ENCODE measurements at regions not wholly inside any gene's neighbourhood (a gene's known extent, or its start where the extent isn't known, plus 50 kb on each side); places are given as distances from the start of the nearest gene placed in this dataset.

DNA sequence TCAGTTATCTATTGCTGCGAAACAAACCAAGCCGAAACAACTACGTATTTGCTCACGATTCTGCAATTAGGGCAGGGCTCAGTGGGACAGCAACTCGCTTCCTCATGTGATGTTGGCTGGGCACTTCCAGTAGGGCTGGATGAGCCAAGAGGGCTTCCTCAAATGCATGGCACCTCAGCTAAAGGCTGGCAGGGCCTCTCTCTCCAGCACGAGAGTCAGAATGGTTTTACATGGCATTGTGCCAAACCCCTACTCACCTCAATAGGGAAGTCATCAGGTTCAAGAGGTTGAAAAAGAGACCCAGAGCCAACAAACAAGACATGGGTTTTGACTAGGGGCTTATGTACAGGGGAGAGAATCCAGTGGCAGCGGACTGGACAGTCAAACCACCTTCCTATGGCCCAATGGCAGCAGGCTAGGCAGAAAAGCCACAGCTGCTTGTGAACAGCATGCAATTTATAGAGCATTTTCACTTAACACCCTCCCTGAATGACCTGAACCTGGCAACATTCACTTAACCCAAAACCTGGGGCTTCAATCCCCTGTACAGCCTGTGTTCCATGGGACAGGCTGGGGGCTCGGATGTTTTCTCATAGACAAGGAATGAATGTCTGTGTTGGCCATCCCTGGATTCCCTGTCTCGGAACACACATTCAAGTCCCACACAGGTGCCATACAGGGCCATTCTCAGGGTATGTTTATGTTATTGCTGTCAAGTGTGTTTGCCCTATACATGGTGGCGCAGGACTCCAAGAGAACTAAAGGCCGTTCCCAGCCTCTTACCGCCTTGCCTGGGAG, 154.2 kb upstream of the NAV2 start:
- DNase-seq = no peak

DNA sequence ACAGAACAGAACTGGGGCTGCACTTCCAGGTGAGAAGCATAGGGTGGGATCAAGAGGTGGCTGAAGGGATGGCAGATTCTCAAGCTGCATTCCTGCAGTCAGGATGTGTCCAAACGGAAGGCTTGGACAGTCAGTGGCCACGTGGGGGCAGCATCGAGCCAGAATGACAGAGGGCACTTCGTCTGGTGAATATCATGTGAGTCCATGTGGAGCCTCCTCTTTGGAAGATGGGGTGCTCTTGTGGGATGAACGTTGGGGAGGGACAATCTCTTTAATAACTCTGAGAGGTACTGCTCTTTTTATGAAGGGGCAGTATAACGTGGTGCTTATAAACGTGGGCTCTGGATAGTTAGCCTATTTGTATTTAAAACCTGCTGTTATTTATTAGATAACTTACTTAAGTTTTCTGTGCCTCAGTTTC, 154.9 kb upstream of the NAV2 start:
- DNase-seq = peak; percentile 38 to 59 (median 41)

DNA sequence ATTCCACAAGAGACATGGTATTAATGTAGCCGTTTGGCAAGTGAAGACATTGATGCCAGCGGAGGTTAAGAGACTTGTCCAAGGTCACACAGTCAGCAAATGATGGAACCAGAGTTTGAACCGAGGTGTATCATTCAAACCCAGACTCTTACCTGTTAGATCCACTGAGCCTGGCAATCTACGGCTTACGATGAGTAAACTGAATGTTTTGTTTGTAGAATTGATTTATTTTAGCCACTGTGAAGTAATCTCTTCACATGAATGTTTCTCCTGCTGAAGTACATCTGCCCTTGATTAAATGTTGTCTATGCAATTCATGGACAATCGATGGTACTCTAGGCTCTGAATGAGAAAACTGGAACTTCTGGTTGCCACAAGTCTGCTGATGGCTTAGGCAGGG, 155.5 kb upstream of the NAV2 start:
- DNase-seq = no peak

DNA sequence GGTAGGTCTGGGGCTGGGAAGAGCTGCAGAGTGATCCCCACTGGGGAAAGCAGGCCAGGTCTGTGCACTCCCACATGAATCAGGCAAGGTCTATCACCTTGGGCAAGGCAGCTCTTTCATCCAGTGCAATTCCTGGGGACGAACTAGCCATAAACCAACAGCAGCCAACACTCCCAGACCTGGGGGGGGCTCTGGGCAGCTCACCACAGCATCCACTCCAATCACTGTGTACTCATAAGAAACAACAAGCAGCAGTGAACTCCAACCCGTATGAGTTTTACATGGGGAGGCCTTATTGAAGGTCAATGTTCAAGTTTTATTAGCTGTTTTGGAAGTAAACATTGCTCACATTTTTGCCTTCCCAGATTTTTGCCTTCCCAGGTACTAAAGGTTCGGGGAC, 157.4 kb upstream of the NAV2 start:
- DNase-seq = no peak

DNA sequence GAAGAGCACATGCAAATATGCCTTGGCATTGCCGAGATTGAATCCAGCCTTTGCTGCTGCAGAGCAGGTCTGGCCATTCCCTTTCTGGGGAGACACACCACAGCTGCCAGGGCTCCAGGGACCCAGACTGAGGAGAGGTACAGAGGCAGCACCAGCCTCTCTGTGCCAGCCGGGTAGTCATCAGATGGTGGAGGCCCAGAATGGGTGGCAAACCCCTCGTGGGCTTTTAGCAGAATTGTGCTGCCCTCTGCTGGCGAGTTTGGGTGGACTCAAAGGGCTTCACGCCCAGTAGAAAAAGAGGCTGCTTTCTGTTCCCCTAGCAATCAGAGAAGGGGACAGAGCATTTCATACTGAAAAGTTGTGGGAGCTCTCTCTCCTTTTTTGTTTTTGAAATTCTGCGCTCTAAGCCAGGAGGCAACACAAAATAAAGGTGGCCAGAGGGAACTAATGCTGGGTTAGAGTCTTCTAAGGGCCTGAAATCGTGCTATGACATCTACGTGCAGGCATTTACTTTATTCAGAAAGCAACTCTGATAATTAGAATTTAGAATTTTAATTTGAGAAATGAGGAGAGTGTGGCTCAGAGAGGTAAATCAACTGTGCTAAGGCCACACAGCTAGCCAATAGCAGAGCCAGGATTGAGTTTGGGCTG, 158.8 kb upstream of the NAV2 start:
- DNase-seq = peak; percentile 37 to 58 (median 38)

DNA sequence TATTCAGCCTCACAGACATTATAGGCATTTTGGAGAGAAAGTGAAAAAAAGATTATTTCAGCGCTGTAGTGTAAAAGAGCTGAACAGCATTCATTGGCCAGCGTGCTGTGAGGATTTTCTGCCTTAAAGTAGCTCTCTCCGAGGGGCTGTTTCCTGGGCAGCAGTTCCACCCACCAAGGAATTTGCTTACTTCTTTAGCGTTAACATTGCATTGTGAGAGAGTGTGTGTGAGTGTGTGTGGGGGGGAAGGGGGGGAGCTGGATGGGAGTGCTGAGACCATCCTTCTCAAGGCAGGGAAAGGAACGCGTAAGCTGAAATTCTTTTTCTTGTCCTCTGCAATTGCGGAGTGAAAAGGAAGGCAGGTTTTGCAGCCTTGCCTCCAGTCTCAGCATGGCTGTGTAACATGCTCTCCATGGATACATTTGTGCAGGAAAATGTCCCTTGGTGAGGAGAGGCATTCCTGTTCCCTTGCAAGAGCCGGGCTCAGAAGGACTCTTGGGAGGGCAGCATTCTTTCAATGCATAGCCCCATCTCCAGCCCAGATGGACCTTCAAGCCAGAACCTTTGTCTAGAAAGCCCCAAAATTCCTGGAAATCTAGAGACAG, 159.9 kb upstream of the NAV2 start:
- DNase-seq = no peak

DNA sequence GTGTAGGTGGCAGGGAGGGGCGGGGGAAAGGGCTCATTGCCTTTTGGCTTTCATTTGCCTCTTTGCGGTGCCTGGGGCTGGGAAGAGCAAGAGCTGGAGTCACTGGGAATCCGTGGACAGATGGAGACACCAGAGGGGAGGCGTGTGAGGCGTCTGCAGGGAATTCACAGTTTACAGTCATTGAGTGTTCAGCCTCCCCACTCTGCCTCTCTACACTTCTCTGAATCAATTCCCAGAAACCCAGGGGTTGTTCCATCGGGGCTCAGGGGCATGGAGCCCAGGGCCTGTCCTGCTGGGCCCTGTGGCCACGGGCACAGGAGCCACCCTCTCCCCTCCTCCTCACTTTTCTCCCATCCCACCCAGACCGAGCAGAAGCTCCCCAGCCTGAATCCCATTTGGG, 160.5 kb upstream of the NAV2 start:
- DNase-seq = no peak

DNA sequence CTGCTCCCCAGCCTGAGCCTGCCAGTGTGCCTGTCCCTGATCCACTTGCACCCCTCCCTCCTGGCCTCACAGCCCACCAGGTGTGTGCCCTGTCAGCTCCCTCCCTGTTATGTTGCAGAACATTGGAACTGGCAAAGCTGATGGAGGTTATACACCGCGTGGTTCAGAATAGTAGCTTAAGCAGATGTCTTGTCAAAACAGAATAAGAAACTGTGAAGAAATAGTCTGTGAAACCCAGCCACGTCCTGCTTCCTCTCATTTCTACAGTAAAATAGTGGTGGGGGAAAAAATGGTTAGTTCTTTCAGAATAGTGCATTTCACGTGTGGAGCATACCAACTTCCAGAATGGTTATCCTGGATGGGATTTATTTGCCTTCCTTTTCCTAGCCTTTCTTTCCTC, 161.2 kb upstream of the NAV2 start:
- no peak for DNase-seq

DNA sequence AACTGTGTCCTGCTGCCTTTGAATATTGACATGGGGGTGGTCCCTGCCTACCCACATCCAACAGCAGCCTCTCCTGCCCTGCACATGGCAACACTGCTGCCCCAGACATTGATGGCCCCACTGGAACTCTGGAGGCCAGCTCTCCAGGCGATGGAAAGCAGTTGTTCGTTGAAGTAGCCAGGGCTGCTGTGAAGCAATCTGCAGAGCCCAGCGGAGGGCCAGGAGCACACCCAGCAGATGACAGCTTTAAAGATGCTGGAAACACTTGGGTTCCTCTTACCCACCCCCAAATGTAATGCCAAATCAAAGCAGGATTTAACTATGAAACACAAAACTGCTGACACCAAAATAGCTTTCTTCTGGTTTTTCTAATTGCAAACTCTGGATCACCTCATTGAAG, 165.6 kb upstream of the NAV2 start:
- DNase-seq = no peak

DNA sequence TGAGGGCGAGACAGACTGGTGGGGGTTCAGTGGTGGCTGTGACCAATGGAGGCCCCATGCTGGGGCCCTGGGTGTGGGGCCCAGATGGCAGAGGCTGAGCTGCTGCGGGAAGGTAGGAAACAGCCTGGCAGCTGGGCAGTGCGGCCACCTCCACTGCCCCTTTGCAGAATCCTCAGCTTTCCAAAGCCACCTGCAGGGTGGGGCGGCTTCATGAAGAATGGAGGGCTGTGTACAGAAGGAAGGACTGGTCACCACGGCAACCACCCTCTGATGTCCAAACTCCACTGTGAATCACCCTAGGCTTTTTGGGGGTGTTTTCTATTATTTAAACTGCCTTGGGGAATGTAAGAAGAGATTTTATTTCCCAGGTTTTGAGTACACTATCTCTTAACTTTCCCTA, 166.3 kb upstream of the NAV2 start:
- DNase-seq = no peak

DNA sequence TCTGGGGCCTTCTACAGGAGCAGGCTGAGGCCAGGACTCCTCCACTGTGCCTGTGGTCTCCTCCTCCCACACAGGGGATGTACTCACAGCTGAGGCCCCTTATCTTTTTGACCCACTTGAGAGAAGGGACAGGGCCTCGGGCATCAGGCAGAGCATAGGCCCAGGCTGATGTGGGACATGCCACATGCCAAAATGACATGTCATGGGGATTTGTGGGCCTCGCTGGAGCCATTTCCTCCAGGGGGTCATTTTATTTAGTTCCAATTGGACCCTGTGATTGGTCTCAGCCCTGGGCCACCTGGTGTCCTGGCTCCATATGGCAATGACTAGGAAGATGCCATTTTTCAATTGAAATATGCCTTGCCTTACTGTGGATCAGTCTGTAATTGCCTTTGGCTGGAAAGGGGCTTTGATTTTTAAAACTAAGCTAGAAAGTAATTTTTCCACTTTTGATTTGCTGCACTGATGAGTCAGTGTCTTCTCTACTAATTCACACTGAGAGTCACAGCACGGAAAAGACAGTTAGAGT, 171.1 kb upstream of the NAV2 start:
- no peak for DNase-seq

DNA sequence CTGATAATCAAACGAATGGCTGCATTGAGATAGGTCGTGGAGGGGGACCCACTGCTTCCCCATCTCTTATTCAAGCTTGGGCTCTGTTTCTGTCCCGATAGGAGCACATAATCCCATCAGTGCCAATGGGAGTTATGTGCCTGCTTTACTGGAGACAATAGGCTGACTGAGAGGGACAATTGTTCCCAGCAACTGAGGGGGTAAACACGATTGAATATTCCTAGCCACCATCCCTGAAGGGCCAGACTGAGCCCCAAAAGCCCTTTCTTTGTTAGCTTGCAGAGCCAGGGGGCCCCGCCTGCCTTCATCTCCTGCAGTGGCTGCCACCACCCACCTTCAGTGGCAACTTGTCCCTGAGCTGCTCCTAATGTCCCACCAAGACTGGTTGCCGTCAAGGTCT, 172.8 kb upstream of the NAV2 start:
- no peak for DNase-seq

DNA sequence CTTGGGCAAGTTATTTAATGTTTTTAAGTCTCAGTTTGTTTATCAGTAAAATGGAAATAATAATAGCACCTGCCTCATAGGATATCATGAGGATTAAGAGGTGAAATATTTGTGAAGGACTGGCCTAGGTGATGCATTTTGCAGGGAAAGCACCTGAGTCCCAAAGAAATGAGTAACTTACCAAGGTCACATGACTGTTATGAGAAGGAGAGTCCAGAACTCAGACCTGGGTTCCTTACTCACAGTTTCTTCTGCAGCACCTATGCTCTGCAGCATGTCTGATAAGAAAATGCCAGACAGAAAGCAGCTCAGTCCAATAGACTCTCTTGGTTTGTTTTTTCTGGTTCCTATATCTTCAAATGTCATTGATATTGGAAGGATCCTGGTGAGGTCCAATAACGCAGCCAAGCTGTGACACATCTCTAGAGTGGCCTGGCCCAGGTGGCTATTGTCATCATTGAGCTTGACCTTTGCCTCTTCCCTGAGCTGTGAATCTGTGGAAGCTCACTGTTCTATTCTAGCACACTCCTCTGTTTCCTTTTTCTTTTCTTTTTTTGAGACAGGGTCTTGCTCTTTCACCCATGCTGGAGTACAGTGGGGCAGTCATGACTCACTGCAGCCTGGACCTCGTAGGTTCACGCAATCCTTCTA, 174.7 kb upstream of the NAV2 start:
- no peak for DNase-seq

DNA sequence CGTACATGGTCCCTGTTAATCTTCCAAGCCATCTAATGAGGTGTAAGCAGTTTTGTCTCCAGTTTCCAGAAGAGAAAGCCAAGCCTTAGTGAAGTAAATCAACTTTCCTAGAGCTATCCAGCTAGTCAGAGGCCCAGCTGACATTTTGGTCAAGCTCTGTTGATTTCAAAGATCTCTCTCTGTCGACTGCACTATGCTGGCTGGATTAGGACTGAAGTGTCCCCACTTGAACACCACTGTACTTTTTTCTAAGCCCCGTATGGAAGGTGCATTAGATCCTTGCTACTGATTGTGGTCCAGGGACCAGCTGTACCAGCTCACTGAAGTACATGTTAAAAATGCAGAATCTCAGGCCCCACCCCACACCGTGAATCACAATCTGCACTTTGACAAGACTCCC, 176.5 kb upstream of the NAV2 start:
- DNase-seq = no peak

DNA sequence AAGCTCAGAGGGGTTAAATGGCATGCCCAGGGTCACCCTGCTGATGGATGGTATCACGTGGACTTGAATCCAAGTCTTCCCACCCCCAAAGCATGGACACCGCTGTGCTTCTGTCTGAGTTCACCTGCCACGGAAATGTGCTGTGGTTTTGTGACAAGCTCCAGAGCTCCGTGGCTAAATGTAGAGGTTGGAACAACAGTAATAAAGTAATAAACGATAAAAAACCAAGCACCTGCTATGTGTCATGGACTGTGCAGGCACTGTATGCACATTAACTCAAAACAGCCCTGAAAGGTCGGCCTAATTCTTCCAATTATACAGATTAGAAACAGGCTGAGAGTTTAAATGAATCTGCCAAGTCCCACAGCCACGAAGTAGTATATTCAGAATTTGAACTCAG, 182.1 kb upstream of the NAV2 start:
- no peak for DNase-seq

DNA sequence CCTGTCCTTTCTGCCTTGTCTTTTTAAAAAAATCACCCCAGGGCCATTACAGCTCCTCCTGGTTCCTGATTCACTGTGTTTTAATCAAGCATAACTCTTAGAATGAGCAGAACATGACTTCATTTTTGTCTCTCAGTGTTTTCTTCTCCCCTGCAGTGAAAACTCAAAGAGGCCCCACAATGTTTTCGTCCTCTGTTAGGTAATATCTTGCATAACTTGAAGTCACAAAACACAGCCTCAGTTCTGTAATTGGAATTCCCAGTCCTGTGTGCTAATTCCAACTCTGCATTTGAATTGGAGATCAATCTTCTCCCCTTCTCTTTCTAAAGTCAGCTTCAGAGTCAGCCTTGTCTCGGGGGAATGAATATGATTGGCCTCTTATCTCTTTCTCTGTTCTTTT, 186.5 kb upstream of the NAV2 start:
- no peak for DNase-seq

DNA sequence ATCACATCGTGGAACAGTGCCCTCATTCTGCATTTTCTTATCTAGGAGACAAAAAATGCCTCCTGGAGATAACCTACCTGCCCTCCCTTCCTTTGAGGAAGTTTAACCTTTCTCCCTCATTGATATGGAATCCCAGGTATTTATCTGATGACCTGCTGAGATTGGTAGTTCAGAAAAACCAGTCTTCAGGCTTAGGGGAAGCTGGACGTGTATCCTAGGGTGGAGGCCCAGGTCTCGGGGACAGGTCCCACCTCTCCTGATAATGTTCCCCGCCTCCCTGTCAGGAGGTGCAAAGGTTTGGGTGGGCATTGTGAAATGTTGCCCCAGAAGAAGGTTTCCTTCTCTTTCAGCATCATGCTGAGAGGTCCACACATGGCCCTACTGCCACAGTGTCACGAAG, 186.9 kb upstream of the NAV2 start:
- DNase-seq = no peak

DNA sequence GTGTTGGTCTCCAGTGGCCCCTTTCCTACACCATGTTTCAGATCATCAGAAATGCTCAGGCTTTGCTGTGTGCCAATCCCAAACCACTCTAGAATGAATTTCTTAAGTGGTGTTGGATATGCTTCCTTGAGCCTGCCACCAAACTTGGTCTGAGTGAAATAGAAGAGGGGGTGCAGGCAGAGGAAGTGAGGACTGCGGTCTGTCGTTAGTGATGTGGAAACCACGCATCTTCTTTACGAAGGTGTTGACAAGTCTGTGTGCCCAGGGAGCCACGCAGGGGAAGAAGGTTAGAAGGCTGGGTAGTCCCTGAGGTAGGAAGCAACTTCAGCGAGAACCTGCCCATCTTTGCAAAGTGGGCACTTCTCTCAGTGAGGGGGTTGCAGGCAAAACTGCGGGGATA, 187.4 kb upstream of the NAV2 start:
- DNase-seq = no peak

DNA sequence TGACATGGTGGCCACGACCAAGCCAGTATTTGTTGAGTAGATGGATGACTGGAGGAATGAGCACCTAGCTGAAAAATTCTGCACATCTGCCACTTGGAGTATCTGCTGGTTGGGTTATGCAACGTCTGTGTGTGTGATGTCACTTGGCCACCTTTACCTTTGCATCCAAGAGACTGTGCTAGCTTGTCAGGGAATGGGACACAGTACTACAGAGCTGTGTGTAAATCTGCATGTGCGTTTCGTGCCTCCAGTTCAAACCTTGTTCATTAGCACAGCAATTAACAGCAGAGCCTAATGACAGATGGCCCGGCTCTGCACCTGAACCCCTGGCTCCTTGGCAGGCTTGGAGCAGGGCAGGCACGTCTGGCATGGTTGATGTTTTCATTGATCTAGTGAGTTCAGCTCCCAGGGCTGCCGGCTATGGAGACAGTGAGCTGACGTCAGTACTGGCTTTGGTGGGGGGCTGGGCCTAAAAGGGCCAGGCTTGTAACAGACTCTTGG, 188.4 kb upstream of the NAV2 start:
- DNase-seq = no peak

DNA sequence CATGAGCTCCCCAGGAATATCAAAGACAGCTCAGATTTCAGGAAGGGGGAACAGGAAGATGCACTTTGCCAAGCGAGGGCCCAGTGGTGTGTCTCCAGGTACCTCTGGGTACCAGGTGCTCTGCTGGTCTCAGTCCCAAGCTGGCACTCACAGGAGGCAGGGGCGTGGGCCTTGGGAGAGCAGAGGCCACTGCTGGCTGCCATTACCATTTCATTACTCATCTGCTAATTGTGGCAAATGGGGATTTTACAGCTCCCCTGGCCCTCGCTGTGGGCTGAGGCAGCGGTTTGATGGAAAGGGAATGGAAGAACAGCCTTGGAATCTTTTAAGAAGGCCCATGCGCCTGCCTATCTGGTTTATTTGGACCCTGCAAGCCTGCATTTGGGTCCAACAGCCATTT, 192.0 kb upstream of the NAV2 start:
- no peak for DNase-seq

DNA sequence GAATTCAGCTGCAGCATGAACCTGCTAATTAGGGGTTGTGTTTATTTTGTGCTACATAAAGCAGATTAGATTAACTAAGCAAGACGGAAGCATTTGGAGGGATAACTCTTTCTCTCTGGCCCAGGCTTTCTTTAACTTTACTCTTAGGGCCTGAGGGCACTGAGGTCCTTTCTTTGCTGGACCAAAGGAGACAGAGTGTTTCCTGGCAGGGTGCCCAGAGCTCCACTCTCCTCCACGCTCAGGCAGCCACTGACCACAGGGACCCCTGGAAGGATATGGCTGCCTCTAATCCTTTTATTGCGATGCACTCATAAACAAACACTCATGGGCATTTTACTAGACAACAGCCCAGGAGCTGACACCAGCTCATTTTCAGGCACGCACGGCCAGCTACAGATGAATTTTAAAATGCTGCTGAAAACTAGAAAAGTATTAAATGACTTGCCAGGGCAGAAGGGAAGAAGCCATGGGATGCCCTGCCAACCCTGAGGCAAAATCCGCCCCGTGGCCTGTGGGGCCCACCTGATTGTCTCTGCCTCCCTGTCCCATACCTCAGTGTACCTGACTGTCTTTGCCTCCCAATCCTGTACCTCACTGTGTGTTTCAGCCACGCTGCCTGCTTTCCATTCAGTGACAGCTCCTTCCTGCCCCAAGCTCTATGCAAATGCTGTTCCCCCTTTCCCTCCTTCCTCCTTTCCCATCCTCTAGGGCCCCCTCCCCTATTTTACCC, 192.6 kb upstream of the NAV2 start:
- no peak for DNase-seq

DNA sequence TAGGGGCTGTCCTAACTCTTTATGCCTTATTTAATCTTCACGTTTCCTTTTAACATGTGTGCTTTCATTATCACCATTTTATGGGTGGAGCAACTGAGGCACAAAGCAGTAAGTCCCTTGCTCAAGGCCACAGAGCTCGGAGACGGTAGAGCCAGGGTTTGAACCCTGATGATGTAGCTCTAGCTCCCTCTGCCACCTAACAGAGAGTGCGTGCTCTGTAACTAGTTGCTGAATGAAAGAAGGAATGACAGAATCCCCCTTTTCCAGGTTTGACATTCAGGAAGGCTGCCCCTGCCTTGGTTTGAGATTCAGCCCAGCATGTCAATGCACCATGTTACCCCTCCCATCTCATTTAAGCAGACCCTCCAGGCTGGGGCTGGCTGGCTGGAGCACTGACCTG, 193.3 kb upstream of the NAV2 start:
- DNase-seq = no peak

DNA sequence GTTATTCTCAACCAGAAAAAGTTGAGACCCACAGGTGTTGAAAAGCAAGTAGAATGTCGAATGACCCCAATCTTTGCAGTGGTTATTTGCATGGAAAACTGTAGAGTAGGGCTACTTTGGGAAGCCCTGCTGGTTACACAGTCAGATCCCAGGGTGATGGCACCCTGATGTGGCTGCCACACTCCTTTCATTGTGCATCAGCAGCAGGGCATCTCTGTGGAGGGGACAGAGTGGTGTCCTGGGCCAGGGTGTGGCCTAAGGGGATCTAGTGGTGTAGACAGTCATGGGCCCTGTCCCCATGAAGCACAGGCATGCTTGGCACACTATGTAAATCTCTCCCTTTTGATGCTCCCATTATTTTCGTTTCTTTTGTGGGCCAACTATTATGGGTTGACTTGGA, 199.4 kb upstream of the NAV2 start:
- DNase-seq = no peak

Measured in T-helper 1 cell (primary cell).